ENCODE measurements at regions not wholly inside any gene's neighbourhood (a gene's known extent, or its start where the extent isn't known, plus 50 kb on each side); places are given as distances from the start of the nearest gene placed in this dataset.

DNA sequence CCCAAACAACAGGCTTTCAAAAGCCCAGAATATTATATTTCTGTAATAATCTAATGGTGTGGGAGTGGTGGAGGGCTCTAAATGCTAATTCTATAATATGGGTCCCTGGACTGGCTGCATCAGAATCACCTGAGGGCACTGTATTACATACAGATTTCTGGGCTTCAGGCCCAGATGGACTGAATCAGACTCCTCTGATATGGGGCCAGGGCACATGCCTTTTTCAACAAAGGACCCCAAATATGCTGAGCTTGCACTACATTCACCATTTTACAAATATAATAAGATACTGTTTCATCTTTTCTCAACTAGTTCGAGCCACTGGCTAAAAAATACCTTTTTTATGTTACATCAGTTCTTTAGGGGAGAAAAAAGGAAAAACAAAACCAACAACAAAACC, 309.7 kb downstream of the MAP2K6 start:
- TF ChIP-seq, protein P1, sequence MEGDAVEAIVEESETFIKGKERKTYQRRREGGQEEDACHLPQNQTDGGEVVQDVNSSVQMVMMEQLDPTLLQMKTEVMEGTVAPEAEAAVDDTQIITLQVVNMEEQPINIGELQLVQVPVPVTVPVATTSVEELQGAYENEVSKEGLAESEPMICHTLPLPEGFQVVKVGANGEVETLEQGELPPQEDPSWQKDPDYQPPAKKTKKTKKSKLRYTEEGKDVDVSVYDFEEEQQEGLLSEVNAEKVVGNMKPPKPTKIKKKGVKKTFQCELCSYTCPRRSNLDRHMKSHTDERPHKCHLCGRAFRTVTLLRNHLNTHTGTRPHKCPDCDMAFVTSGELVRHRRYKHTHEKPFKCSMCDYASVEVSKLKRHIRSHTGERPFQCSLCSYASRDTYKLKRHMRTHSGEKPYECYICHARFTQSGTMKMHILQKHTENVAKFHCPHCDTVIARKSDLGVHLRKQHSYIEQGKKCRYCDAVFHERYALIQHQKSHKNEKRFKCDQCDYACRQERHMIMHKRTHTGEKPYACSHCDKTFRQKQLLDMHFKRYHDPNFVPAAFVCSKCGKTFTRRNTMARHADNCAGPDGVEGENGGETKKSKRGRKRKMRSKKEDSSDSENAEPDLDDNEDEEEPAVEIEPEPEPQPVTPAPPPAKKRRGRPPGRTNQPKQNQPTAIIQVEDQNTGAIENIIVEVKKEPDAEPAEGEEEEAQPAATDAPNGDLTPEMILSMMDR (CRISPR knock-in tag; IDR thresholded peaks at IDR 0.05), result no peak
- no peak for TF ChIP-seq CBX2 (IDR thresholded peaks at IDR 0.05; ENCODE audit: low read depth, low read length)
- TF ChIP-seq CBX2 (CRISPR knock-in tag; IDR thresholded peaks at IDR 0.05; ENCODE audit: low read depth), result no peak
- TF ChIP-seq, protein P2, sequence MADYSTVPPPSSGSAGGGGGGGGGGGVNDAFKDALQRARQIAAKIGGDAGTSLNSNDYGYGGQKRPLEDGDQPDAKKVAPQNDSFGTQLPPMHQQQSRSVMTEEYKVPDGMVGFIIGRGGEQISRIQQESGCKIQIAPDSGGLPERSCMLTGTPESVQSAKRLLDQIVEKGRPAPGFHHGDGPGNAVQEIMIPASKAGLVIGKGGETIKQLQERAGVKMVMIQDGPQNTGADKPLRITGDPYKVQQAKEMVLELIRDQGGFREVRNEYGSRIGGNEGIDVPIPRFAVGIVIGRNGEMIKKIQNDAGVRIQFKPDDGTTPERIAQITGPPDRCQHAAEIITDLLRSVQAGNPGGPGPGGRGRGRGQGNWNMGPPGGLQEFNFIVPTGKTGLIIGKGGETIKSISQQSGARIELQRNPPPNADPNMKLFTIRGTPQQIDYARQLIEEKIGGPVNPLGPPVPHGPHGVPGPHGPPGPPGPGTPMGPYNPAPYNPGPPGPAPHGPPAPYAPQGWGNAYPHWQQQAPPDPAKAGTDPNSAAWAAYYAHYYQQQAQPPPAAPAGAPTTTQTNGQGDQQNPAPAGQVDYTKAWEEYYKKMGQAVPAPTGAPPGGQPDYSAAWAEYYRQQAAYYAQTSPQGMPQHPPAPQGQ (CRISPR knock-in tag; IDR thresholded peaks at IDR 0.05; ENCODE audit: borderline replicate concordance), result no peak
- TF ChIP-seq, protein P3, sequence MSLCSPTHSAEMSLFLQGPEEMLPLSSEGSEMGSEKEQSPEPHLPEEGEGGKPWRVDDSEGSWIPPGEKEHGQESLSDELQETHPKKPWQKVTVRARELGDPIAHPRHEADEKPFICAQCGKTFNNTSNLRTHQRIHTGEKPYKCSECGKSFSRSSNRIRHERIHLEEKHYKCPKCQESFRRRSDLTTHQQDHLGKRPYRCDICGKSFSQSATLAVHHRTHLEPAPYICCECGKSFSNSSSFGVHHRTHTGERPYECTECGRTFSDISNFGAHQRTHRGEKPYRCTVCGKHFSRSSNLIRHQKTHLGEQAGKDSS (CRISPR knock-in tag; IDR thresholded peaks at IDR 0.05; ENCODE audit: borderline replicate concordance, low read depth), result no peak
- TF ChIP-seq SATB2 (CRISPR knock-in tag; IDR thresholded peaks at IDR 0.05), result no peak
- no peak for TF ChIP-seq POLR2AphosphoS5 (IDR thresholded peaks at IDR 0.05; ENCODE audit: low read depth, low read length)
- TF ChIP-seq ZKSCAN1 (IDR thresholded peaks at IDR 0.05; ENCODE audit: low read length), result no peak

Measured in HepG2 (cell line).